PC-3 (cell line): ENCODE measurements at regions not wholly inside any gene's neighbourhood (a gene's known extent, or its start where the extent isn't known, plus 50 kb on each side); places are given as distances from the start of the nearest gene placed in this dataset.
"Not testable (repeated sequence)": the region's sequence is repeated elsewhere in the genome, so short reads cannot be mapped to it uniquely, and the experiment has no call there.

Experiments
- ATAC-seq: fragments of 200-7000 bp; cut with Tn5 transposase; 2 replicates; pipeline ENCODE4 v1.9.1; 2020; ENCODE audit warnings: mild to moderate bottlenecking, moderate library complexity
- BruUV-seq: library from RNA; stranded (reverse); fragments of 400-500 nt; replicated peaks from 2 replicates; lab custom pipeline; 2021; lab: Mats Ljungman, UMichigan
- CTCF ChIA-PET: fragments of 300-600 bp; sonication (Branson Sonifier 250); formaldehyde crosslinking; loops from one replicate; lab custom pipeline; 2022; ENCODE audit warnings: antibody characterized with exemption; lab: Charles Lee
- POLR2A ChIA-PET: fragments of 300-600 bp; sonication (Branson Sonifier 250); formaldehyde crosslinking; loops from one replicate; lab custom pipeline; 2022; ENCODE audit warnings: antibody characterized with exemption; ENCODE audit not compliant: unreplicated experiment; lab: Charles Lee
- DNase-seq: peaks from one replicate; pipeline ENCODE4 v3.0.0-alpha.2; 2015
- H2AFZ ChIP-seq: fragments of 300-600 bp; sonication (generic); 2 replicates; pipeline ENCODE4 v1.6.0; 2016; ENCODE audit warnings: antibody characterized with exemption, low read length
- H3F3A ChIP-seq: fragments of 300-600 bp; sonication (generic); one replicate; pipeline ENCODE4 v1.6.0; 2017; ENCODE audit warnings: antibody characterized with exemption, low read length, control low read depth, mild to moderate bottlenecking; ENCODE audit not compliant: unreplicated experiment
- H3K27ac ChIP-seq: fragments of 300-600 bp; sonication (generic); 2 replicates; pipeline ENCODE4 v1.5.1; 2016; ENCODE audit warnings: mild to moderate bottlenecking, low read length
- H3K27me3 ChIP-seq: fragments of 300-600 bp; sonication (generic); 2 replicates; pipeline ENCODE4 v1.6.1; 2016; ENCODE audit warnings: low read length, mixed read lengths
- H3K36me3 ChIP-seq: fragments of 300-600 bp; sonication (generic); 2 replicates; pipeline ENCODE4 v1.6.1; 2016; ENCODE audit warnings: low read depth, mixed run types, low read length, mixed read lengths
- H3K4me1 ChIP-seq: fragments of 300-600 bp; sonication (generic); 2 replicates; pipeline ENCODE4 v1.5.1; 2016; ENCODE audit warnings: low read length; ENCODE audit not compliant: insufficient read depth
- H3K4me2 ChIP-seq: fragments of 300-600 bp; sonication (generic); 2 replicates; pipeline ENCODE4 v1.6.0; 2016; ENCODE audit warnings: low read length
- H3K4me3 ChIP-seq: fragments of 300-600 bp; sonication (generic); 2 replicates; pipeline ENCODE4 v1.5.1; 2016; ENCODE audit warnings: mild to moderate bottlenecking, low read length, mixed read lengths
- H3K79me2 ChIP-seq: fragments of 300-600 bp; sonication (generic); 2 replicates; pipeline ENCODE4 v1.6.1; 2017; ENCODE audit warnings: low read length, mixed read lengths
- H3K9ac ChIP-seq: fragments of 300-600 bp; sonication (generic); 2 replicates; pipeline ENCODE4 v1.6.0; 2016; ENCODE audit warnings: mild to moderate bottlenecking, low read length
- H3K9me2 ChIP-seq: fragments of 300-600 bp; sonication (generic); replicated peaks from 2 replicates; pipeline ENCODE4 v1.6.1; 2016; ENCODE audit warnings: mixed run types, low read length, mixed read lengths
- H3K9me3 ChIP-seq: fragments of 300-600 bp; sonication (generic); 2 replicates; pipeline ENCODE4 v1.6.1; 2016; ENCODE audit warnings: low read length, mixed read lengths
- H4K20me1 ChIP-seq: fragments of 300-600 bp; sonication (generic); 2 replicates; pipeline ENCODE4 v1.6.1; 2016; ENCODE audit warnings: low read length, mixed read lengths
- EZH2 ChIP-seq: fragments of 300-600 bp; sonication (generic); IDR thresholded peaks from one replicate; pipeline ENCODE4 v1.6.1; 2017; ENCODE audit warnings: antibody characterized with exemption, mild to moderate bottlenecking, low read length; ENCODE audit not compliant: unreplicated experiment
- EZH2phosphoT487 ChIP-seq: fragments of 300-600 bp; sonication (generic); IDR thresholded peaks from 2 replicates; pipeline ENCODE4 v1.6.1; 2018; ENCODE audit warnings: mild to moderate bottlenecking, antibody characterized with exemption, low read length, borderline replicate concordance
- intact Hi-C: fragments of 100-400 bp; cut with micrococcal nuclease; formaldehyde crosslinking; loops from 2 replicates; pipeline ENCODE4 v1.9.0; 2023
- TF ChIP-seq, protein P1 (sequence below): fragments of 300-600 bp; sonication (generic); conservative IDR thresholded peaks from 2 replicates; pipeline ENCODE4 v1.5.1; 2017; ENCODE audit warnings: antibody characterized with exemption, low read depth, mild to moderate bottlenecking, low read length

DNA sequence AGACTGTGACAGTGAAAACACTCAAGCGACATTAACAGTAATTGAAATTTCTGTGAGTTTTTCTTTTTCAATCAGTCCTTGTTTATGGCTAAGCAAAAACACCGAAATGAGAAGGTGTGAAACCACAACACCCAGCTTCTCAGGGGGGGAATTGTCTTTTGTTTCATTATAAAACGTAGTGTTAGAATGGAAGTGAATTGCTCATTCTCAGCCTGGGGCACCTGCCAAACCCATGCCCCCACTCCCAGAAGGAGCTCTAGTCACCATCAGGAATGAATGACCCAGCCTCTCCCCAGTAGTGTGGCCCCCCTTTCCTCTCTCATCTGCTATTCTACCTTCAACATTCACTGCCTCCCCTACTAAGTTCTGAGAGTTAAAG, 185.8 kb upstream of the CFAP20DC start:
- BruUV-seq = no TSS peak
- no peaks in the 10 kb centered on the region for H3F3A ChIP-seq
- H3K4me2 ChIP-seq = no peak overlapping the region
- no peak for TF ChIP-seq EZH2phosphoT487
- TF ChIP-seq, protein P1, sequence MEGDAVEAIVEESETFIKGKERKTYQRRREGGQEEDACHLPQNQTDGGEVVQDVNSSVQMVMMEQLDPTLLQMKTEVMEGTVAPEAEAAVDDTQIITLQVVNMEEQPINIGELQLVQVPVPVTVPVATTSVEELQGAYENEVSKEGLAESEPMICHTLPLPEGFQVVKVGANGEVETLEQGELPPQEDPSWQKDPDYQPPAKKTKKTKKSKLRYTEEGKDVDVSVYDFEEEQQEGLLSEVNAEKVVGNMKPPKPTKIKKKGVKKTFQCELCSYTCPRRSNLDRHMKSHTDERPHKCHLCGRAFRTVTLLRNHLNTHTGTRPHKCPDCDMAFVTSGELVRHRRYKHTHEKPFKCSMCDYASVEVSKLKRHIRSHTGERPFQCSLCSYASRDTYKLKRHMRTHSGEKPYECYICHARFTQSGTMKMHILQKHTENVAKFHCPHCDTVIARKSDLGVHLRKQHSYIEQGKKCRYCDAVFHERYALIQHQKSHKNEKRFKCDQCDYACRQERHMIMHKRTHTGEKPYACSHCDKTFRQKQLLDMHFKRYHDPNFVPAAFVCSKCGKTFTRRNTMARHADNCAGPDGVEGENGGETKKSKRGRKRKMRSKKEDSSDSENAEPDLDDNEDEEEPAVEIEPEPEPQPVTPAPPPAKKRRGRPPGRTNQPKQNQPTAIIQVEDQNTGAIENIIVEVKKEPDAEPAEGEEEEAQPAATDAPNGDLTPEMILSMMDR = no peak
- no peak for TF ChIP-seq EZH2
- no peak overlapping the region for H2AFZ ChIP-seq
- no peaks in the 10 kb centered on the region for H3K9me2 ChIP-seq
- no peak overlapping the region for H3K4me3 ChIP-seq
- H3K79me2 ChIP-seq = no peaks in the 10 kb centered on the region
- H3K27me3 ChIP-seq = no peaks in the 10 kb centered on the region
- no peak overlapping the region for H3K27ac ChIP-seq
- ChIA-PET CTCF (no interaction called here), POLR2A (no interaction called here)
- H4K20me1 ChIP-seq = no peaks in the 10 kb centered on the region
- peaks cover 39% of the 10 kb centered on the region for H3K4me1 ChIP-seq
- peaks cover 8% of the 10 kb centered on the region; the same call in 1 of the 2 replicates for H3K9me3 ChIP-seq
- intact Hi-C loops = loop anchor here (2.0 kb wide), 1 partner anchor 23 kb away; no protein-coding TSS in a partner anchor
- no peaks in the 10 kb centered on the region for H3K36me3 ChIP-seq
- DNase-seq (peak; percentile 26), ATAC-seq (no peak)
- no peak overlapping the region for H3K9ac ChIP-seq

DNA sequence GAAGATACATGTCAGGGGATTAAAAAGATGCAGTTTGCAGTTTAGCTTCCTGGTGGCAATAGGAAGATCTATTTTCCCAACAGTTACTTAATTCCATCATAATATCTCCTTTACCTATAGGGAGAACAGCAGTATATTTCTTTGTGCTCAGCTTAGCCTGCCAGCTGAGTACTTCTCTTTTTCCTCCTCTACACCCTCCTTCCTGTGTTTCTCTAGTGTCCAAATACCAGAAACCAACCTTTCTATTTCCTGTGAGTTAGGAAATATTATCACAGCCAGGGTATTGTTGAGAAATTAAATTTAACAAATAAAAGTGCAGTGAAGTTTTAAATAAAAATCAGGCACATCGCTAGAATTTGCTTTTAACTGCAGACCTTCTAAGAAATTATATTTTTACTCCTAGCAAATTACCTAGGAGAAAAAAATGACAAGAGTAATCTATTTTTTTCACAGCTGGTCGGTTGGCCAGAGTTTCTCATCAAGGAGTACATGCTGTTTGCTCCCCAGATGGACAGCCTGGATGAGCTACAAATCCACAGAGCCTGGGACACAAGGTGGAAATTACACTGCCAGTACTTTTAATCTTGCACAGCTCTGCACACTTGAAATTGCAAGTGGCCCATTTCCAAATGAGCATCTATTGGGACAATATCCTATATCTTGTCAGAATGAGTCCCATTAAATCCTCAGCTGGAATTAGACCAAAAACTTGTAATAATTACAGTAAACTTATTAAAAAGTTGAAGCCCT, 185.2 kb upstream of the CFAP20DC start:
- POLR2A ChIA-PET = no interaction called here
- no peak overlapping the region for H3K4me2 ChIP-seq
- H2AFZ ChIP-seq = no peak overlapping the region
- H3K9ac ChIP-seq = no peak overlapping the region
- H4K20me1 ChIP-seq = no peaks in the 10 kb centered on the region
- H3K4me1 ChIP-seq = peaks cover 33% of the 10 kb centered on the region
- CTCF ChIA-PET = no interaction called here
- H3K9me3 ChIP-seq = peaks cover 8% of the 10 kb centered on the region; the same call in 1 of the 2 replicates
- no peaks in the 10 kb centered on the region for H3K27me3 ChIP-seq
- no peak for ATAC-seq
- no peaks in the 10 kb centered on the region for H3K79me2 ChIP-seq
- H3K36me3 ChIP-seq = no peaks in the 10 kb centered on the region
- no peaks in the 10 kb centered on the region for H3F3A ChIP-seq
- DNase-seq = no peak
- intact Hi-C loops = no loop called here
- no peak overlapping the region for H3K27ac ChIP-seq
- no TSS peak for BruUV-seq
- TF ChIP-seq, protein P1 = no peak
- no peak for TF ChIP-seq EZH2
- no peak for TF ChIP-seq EZH2phosphoT487
- no peak overlapping the region for H3K4me3 ChIP-seq
- no peaks in the 10 kb centered on the region for H3K9me2 ChIP-seq

DNA sequence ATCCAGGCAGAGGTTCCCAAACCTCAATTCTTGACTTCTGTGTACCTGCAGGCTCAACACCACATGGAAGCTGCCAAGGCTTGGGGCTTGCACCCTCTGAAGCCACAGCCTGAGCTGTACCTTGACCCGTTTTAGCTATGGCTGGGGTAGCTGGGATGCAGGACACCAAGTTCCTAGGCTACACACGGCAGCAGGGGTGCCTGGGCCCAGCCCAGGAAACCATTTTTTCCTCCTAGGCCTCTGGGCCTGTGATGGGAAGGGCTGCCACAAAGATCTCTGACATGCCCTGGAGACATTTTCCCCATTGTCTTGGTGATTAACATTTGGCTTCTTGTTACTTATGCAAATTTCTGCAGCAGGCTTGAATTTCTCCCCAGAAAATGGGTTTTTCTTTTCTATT, 180.6 kb upstream of the CFAP20DC start:
- peaks cover 15% of the 10 kb centered on the region; the same call in 1 of the 2 replicates for H3K9me3 ChIP-seq
- H3K79me2 ChIP-seq, POLR2A ChIA-PET, H3K36me3 ChIP-seq, H3F3A ChIP-seq, H3K4me2 ChIP-seq, H3K4me3 ChIP-seq, H3K9ac ChIP-seq, H3K4me1 ChIP-seq, H4K20me1 ChIP-seq, H3K27me3 ChIP-seq, ATAC-seq, H2AFZ ChIP-seq, H3K9me2 ChIP-seq, DNase-seq, intact Hi-C loops, CTCF ChIA-PET, BruUV-seq, H3K27ac ChIP-seq: not testable (repeated sequence)
